ENCODE measurements at regions not wholly inside any gene's neighbourhood (a gene's known extent, or its start where the extent isn't known, plus 50 kb on each side); places are given as distances from the start of the nearest gene placed in this dataset.

DNA sequence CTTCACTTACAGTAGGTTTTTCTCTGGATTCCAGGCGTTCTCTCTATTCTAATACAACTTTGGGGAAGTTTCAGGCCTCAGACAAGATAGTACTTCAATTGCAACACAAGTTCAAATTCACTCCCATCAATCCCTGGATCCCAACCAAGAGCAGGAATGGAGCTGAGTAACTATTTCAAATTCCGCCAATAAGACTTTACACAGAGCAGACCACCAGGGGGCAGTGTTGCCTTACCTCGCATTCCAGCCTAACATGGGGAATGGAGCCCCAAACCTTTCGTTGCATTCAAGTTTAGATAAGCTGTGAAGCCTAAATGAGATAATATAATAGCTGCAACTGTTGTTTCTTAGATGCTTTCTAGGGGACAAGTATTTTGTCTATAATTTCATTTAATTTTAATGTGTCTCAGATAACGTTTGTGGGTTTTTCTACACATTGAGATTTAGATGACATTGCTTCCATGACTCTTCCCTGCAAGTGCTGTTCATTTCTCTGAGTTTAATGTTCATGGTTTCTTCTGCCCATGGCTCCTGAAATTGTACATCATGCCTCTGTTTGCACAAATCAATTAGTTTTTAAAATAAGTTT is 186.7 kb downstream of the NSUN3 start:
- ChIA-PET POLR2A (no interaction called here), CTCF (interaction anchor here (0.6 to 1.3 kb wide), 6 partner anchors 83 to 613 kb away, joined by 3 to 10 read pairs (median 4); no protein-coding TSS in a partner anchor)
- TF ChIP-seq, protein P1, sequence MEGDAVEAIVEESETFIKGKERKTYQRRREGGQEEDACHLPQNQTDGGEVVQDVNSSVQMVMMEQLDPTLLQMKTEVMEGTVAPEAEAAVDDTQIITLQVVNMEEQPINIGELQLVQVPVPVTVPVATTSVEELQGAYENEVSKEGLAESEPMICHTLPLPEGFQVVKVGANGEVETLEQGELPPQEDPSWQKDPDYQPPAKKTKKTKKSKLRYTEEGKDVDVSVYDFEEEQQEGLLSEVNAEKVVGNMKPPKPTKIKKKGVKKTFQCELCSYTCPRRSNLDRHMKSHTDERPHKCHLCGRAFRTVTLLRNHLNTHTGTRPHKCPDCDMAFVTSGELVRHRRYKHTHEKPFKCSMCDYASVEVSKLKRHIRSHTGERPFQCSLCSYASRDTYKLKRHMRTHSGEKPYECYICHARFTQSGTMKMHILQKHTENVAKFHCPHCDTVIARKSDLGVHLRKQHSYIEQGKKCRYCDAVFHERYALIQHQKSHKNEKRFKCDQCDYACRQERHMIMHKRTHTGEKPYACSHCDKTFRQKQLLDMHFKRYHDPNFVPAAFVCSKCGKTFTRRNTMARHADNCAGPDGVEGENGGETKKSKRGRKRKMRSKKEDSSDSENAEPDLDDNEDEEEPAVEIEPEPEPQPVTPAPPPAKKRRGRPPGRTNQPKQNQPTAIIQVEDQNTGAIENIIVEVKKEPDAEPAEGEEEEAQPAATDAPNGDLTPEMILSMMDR (IDR thresholded peaks at IDR 0.05; ENCODE audit: insufficient read depth in 1 of 2, low read depth in 1 of 2, low read length in 1 of 2, severe bottlenecking in 1 of 2, unreplicated experiment in 1 of 2): peak; percentile 70 to 74
- no peak overlapping the region for H3K4me3 Mint-ChIP-seq (ENCODE audit: unreplicated experiment)
- no TSS peak for BruUV-seq (replicated peaks)
- intact Hi-C loops (cut with micrococcal nuclease; ENCODE audit: unreplicated experiment): loop anchor here (1.0 to 2.0 kb wide), 5 partner anchors 57 to 467 kb away; no protein-coding TSS in a partner anchor
- H3K4me3 ChIP-seq (ENCODE audit: low read depth, low read length): no peak overlapping the region
- H3K9me3 Mint-ChIP-seq (ENCODE audit: unreplicated experiment): no peaks in the 10 kb centered on the region
- peaks cover 25% of the 10 kb centered on the region for H3K4me1 Mint-ChIP-seq (ENCODE audit: low read depth, unreplicated experiment)
- no peak overlapping the region for H3K27ac Mint-ChIP-seq (ENCODE audit: unreplicated experiment)
- no peaks in the 10 kb centered on the region for H3K27me3 ChIP-seq (replicated peaks; ENCODE audit: control insufficient read depth, insufficient read depth, low read length)
- peaks cover 29% of the 10 kb centered on the region for H3K4me1 ChIP-seq
- H3K27me3 Mint-ChIP-seq (ENCODE audit: insufficient read depth, unreplicated experiment): peaks cover 2% of the 10 kb centered on the region
- no peaks in the 10 kb centered on the region for H3K9me3 ChIP-seq
- peak; percentile 48 to 73 for DNase-seq
- H3K36me3 Mint-ChIP-seq (ENCODE audit: insufficient read depth, unreplicated experiment): no peaks in the 10 kb centered on the region
- no peaks in the 10 kb centered on the region for H3K36me3 ChIP-seq (ENCODE audit: control insufficient read depth, insufficient read depth, low read length)

DNA sequence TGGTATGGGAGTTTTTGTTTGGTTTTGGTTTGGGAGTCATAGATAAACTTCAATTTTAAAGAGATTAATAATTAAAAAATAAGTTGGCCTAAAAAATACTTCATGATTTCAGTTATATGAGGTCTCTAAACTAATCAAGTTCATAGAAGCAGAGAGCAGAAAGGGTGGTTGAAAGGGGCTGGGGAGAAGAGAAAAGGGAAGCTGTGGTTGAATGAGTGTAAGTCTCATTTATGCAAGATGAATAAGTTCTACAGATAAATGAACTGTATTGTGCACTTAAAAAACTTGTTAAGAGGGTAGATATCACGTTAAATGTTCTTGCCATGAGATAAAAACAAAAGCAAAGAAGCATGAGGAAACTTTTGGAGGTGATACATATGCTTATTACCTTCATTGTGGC is 188.7 kb downstream of the NSUN3 start:
- Mint-ChIP-seq H3K4me3 (ENCODE audit: unreplicated experiment) (no peak overlapping the region), H3K27ac (ENCODE audit: unreplicated experiment) (no peak overlapping the region), H3K4me1 (ENCODE audit: low read depth, unreplicated experiment) (peaks cover 31% of the 10 kb centered on the region), H3K36me3 (ENCODE audit: insufficient read depth, unreplicated experiment) (no peaks in the 10 kb centered on the region), H3K27me3 (ENCODE audit: insufficient read depth, unreplicated experiment) (peaks cover 2% of the 10 kb centered on the region), H3K9me3 (ENCODE audit: unreplicated experiment) (no peaks in the 10 kb centered on the region)
- Histone ChIP-seq H3K9me3 (no peaks in the 10 kb centered on the region), H3K4me3 (ENCODE audit: low read depth, low read length) (no peak overlapping the region), H3K4me1 (peaks cover 29% of the 10 kb centered on the region), H3K27me3 (replicated peaks; ENCODE audit: control insufficient read depth, insufficient read depth, low read length) (no peaks in the 10 kb centered on the region), H3K36me3 (ENCODE audit: control insufficient read depth, insufficient read depth, low read length) (no peaks in the 10 kb centered on the region)
- DNase-seq: no peak
- POLR2A ChIA-PET: no interaction called here
- intact Hi-C loops (cut with micrococcal nuclease; ENCODE audit: unreplicated experiment): loop anchor here (2.0 kb wide), 2 partner anchors 55 to 465 kb away; no protein-coding TSS in a partner anchor
- no TSS peak for BruUV-seq (replicated peaks)
- TF ChIP-seq, protein P1 (IDR thresholded peaks at IDR 0.05; ENCODE audit: insufficient read depth in 1 of 2, low read depth in 1 of 2, low read length in 1 of 2, severe bottlenecking in 1 of 2, unreplicated experiment in 1 of 2): no peak
- CTCF ChIA-PET: interaction anchor here (0.9 kb wide), 1 partner anchor 192 kb away, joined by 3 read pairs; no protein-coding TSS in a partner anchor

DNA sequence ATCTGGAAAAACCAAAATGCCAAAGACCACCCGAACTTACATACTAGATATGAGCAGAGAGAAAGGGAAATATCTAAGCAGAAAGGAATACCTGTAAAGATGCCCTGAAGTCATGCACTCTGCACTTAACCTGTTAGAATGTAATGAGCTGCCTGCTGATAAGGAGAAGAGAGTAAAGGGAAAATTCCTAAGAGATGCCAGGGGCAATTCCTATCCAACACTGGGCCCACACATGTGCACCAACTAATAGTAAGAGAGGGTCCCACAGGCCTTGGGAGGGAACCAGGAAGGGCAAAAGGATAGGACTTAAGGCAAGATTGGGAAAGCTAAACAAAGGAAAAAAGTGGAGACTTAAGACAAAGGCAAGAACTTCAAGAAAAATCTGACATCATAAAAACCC is 189.5 kb downstream of the NSUN3 start:
- Histone ChIP-seq H3K9me3 (no peaks in the 10 kb centered on the region), H3K36me3 (ENCODE audit: control insufficient read depth, insufficient read depth, low read length) (no peaks in the 10 kb centered on the region), H3K4me1 (peaks cover 29% of the 10 kb centered on the region), H3K27me3 (replicated peaks; ENCODE audit: control insufficient read depth, insufficient read depth, low read length) (no peaks in the 10 kb centered on the region), H3K4me3 (ENCODE audit: low read depth, low read length) (no peak overlapping the region)
- Mint-ChIP-seq H3K4me3 (ENCODE audit: unreplicated experiment) (no peak overlapping the region), H3K9me3 (ENCODE audit: unreplicated experiment) (no peaks in the 10 kb centered on the region), H3K27ac (ENCODE audit: unreplicated experiment) (no peak overlapping the region), H3K36me3 (ENCODE audit: insufficient read depth, unreplicated experiment) (no peaks in the 10 kb centered on the region), H3K27me3 (ENCODE audit: insufficient read depth, unreplicated experiment) (peaks cover 2% of the 10 kb centered on the region), H3K4me1 (ENCODE audit: low read depth, unreplicated experiment) (peaks cover 31% of the 10 kb centered on the region)
- CTCF ChIA-PET: interaction anchor here (0.9 kb wide), 1 partner anchor 192 kb away, joined by 3 read pairs; no protein-coding TSS in a partner anchor
- DNase-seq: no peak
- POLR2A ChIA-PET: interaction anchor here (0.6 kb wide), 1 partner anchor 1066 kb away, joined by 3 read pairs; no protein-coding TSS in a partner anchor
- no TSS peak for BruUV-seq (replicated peaks)
- TF ChIP-seq, protein P1 (IDR thresholded peaks at IDR 0.05; ENCODE audit: insufficient read depth in 1 of 2, low read depth in 1 of 2, low read length in 1 of 2, severe bottlenecking in 1 of 2, unreplicated experiment in 1 of 2): no peak
- intact Hi-C loops (cut with micrococcal nuclease; ENCODE audit: unreplicated experiment): no loop called here

All from Caco-2 (cell line).